GM20431 (cell line): ENCODE measurements at regions not wholly inside any gene's neighbourhood (a gene's known extent, or its start where the extent isn't known, plus 50 kb on each side); places are given as distances from the start of the nearest gene placed in this dataset.

Source experiments
- in situ Hi-C: fragments of 300-500 bp; cut with MseI, MboI; formaldehyde crosslinking; loops from one replicate; pipeline ENCODE4 v1.15.0; 2020; ENCODE audit warnings: low sequenced_read_pairs; ENCODE audit not compliant: unreplicated experiment

- in situ Hi-C loops = no loop called here
Observed at GRCh38 chr7:25930492-25931048, 221.4 kb upstream of the NFE2L3 start.

DNA sequence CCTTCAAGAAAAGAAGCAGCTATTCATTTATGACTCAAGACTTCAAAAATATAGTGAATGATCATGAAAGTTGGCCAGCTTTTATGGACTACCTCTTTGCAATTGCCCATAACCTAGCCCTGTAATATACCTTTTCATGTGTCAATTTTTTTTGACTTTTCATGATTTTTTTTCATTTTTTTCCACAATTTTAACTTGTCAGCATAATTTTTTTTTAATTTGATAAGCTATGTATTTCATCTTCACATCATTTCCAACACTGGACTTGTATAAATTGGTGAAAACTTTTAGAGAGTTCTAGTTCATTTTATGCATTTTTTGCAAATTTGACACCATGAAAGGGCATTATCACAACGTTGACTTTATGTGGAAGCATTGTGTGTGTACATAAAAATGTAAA, 220.8 kb upstream of the NFE2L3 start:
- in situ Hi-C loops = no loop called here

DNA sequence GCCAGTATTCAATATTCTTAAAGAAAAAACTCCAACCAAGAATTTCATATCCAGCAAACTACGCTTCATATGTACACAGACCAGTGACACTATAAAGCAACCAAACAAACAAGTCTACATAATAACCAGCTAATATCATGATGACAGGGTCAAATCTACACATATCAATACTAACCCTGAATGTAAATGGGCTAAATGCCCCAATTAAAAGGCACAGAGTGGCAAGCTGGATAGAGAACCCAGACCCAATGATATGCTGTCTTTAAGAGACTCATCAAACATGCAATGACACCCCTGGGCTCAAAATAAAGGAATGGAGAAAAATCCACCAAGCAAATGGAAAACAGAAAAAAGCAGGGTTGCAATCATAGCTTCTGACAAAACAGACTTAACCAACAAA, 218.1 kb upstream of the NFE2L3 start:
- in situ Hi-C loops = no loop called here

DNA sequence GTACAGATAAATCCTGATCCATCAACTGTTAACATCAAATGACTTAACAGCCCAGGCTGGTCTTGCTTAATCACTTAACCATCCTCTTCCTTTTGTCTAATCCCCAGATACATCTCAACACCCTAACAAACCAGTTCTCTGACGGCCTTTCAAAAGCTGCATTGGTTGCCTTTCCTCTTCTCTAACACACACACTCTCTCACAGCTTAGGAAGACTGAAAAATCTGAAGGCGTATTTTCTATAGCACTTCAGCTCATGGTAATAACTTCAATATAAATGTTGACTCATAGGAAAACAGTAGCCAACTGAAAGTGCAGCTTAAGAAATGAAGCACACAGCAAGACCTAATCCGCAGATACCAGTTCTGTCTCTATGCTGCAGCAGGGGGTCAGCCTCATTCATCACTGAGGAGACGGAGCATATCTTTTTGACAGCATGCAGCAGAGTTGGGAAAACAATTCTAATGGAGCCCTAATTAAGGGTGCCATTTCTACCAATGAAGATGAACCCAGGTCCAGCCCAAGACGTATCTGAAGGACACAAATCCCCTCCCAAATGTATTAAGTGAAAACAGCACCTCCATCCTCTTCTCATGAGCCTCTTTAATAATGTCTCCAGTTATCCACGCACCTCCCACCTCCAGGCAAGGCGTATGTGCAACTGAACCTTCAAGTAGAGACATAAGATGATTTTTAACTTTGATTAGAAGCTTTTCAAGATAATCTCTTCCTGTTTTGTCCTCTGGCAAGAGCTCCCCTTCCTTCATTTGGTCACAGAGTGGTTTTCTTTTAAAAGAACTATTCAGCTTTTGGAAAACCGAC, 211.7 kb upstream of the NFE2L3 start:
- in situ Hi-C loops = no loop called here

DNA sequence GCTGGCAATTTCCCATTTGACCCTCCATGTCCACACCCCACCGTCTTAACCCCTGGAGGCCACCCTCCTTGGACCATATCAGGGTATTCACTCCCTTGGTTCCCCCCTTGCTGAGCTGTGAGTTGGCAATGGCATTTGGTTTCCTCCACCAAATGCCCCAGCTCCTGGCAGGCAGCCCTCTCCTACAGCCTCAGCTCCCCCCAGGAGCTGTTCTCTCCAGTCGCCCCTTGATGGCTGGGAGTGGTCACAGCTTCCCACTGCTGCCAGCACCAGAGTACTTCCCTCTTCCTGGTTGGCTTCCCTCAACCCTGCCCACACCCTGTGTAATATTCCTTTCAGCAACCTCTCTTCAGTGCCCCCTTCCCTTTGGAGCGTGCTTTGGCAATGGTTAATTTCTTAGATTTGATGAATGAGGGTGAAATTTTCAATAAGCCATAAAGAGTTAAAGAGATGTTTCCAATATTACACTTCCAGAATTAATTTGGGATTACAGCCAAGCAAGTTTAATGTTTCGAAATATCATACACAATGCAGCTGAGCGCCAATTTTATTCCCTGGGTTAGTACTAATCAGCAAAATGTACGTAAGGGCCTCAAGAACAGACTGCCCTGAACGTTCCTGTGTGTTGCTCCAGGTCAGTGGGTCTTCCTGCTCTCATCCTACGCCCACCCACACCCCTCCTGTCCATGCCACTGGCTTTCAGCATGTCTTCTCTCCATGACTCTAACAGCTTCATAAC, 207.1 kb upstream of the NFE2L3 start:
- in situ Hi-C loops = no loop called here

- in situ Hi-C loops = no loop called here
Observed at GRCh38 chr7:25945608-25946007, 206.4 kb upstream of the NFE2L3 start.

GRCh38 chr7:25946181-25946580, 205.8 kb upstream of the NFE2L3 start:
- in situ Hi-C loops = no loop called here

DNA sequence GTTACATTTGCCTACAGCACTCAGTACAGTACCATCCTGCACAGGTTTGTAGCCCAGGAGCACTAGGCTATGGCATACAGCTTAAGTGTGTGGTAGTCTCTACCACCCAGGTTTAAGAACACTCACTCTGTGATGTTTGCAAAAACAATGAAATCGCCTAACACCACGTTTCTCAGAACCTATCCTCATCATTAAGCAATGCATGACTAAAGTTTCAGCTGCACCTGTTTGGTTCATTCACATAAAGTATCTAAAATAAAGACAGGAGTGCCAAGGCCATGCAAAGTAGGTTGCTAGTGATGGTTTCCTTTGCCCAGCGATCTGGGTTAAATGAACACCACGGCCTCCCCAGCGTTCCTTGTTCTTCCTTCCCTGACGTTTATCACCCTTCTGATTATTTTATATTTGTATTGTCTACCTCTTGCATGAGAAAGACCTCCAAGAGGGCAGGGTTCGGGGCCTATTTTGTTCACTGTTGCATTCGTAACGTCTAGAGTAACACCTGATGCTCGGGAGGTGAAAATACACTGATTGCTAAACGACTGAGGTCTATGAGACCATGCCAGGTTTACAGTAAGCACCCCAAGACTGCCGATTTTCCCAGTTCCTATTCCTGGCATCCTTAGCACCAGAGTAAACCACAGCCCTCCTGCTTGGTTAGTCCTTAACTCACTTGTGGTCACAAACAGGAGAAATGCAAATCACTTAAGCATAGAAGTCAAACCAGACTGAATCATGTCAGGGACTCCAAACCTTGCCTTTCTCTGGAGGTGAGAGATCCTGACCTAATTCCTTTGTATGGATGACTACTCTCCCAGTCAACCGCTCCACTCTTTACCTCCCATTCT, 204.1 kb upstream of the NFE2L3 start:
- in situ Hi-C loops = no loop called here

GRCh38 chr7:25949736-25950487, 202.1 kb upstream of the NFE2L3 start:
- in situ Hi-C loops = no loop called here

DNA sequence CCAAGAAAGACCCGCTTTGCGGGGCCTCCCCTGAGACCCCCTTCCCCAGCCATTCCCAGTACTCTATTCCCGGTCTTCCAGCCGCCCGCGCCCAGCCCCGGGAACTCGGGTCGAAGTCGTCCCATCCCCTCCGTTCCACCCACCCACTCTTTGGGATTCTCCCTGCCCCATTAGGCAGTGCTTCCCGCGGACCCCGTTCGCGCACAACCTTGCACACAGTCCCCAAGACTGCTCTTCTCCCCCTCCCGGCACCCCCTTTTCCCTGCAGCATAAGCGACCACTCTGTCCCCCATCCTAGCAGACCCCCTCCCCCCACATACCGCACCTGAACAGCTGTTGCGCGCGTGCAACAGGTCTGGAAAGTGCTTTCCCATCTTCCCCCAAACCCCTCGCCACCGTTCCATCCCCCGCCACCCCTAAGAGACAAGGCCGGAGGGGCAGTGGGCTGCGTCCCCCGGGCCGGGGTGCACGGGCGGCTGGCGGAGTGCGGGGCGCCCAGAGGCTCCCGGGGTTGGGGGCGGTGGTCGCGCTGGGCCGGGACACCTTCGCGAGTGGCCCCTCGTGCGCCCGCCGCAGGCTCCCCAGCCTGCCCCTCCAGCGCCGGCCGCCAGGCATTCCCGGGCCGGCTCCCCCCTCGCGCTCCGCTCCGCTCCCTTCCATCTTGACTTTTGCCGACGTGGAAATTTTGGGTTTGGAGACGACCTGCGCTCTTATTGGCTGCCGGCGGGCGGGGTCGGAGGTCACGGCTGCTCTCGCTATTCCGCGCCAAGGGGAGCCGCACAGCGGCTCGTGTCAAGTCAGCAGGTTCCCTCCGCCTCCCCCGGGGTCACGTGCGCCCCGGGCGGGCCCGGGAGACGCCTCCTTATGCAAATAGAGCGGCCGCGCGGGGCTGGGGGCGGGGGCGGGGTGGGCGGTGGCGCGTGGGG, 201.2 kb upstream of the NFE2L3 start:
- in situ Hi-C loops = no loop called here

- in situ Hi-C loops = no loop called here
Observed at GRCh38 chr7:25951414-25952260, 200.4 kb upstream of the NFE2L3 start.

DNA sequence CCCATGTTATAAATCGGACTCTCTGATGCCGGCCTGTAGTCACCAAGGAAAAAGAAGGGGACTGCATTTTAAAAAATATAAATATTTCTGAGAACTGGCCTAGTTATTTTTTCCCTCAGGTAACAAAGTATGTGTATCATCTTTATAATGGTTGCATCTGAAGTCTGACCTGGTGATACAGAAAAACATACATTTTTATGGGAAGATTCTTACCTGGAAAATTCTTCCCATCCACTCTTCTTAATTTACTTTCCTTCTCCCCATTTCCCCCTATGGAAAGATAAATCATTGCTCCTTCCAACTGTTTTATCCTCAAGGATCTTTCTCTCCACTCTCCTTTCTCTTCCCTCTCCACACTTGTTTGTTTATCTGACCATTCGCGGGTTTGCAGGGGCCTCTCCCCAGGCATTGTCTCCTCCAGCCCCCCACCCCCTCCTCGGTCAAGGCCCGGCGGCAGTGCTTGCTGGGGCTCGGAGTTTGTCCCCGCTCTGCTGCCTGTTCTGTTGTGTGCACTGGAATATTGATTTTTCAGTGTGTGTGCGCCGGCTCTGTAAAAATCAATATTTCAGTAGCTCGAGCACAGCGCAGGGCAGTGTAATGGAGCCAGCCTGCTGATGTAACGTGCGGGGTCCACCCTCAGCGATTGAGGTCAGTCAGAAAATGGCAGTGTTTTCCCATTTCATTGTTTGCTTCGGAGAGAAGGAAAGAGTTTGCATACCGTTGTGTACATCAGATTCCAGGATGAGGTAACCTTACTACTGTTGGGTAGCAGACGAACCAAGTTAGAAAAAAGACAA, 199.5 kb upstream of the NFE2L3 start:
- in situ Hi-C loops = no loop called here

DNA sequence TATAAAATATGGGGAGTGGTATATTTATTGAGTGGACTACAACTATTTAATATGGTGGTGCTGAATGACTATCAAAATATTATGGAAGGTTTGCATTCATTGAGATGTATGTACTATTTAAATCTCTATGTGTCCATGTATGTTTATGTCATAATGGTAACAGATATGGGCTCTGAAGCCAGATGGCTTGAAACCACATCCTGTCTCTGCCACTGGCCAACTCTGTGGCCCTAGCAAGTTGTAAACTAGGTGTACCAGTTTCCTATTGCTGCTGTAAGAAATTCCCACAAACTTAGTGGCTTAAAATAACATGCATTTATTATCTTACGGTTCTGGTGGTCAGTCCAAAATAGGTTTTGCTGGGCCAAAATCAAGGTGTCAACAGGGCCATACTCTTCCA, 198.1 kb upstream of the NFE2L3 start:
- in situ Hi-C loops = no loop called here

GRCh38 chr7:25954395-25954794, 197.6 kb upstream of the NFE2L3 start:
- in situ Hi-C loops = no loop called here

- in situ Hi-C loops = no loop called here
Observed at GRCh38 chr7:25959168-25959734, 192.7 kb upstream of the NFE2L3 start.

- in situ Hi-C loops = no loop called here
Observed at GRCh38 chr7:25963733-25964132, 188.3 kb upstream of the NFE2L3 start.
